ENCODE measurements at regions not wholly inside any gene's neighbourhood (a gene's known extent, or its start where the extent isn't known, plus 50 kb on each side); places are given as distances from the start of the nearest gene placed in this dataset.

DNA sequence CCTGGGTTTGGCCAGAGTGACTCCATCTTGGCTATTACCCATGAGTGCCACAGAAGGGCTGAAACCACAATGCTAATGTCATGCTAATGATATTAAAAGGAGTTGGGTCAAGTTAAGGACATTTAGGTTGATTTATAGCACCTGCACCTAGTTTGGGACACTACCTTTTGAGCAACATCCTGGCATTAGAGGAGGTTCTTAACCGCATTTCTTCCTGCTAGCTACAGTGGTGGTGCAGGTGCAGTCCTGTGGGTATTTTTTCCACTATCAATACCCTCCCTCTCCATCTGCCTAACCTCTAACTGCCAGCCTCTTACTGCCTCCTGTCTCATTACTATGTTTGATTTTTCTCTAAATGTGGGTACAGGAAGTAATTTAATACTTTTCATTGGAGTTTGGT lies 1276.1 kb downstream of the FSTL5 start:
- Histone ChIP-seq H3K4me3 (ENCODE audit: low read depth, low read length, poor library complexity, severe bottlenecking) (no peak overlapping the region), H3K27me3 (replicated peaks; ENCODE audit: insufficient read depth, low read depth, low read length, poor library complexity) (no peaks in the 10 kb centered on the region), H3K4me1 (ENCODE audit: insufficient read depth, low read length, poor library complexity, severe bottlenecking) (no peaks in the 10 kb centered on the region), H3K36me3 (ENCODE audit: insufficient read depth, low read length, poor library complexity, severe bottlenecking) (no peaks in the 10 kb centered on the region), H3K27ac (ENCODE audit: low read depth, low read length, poor library complexity, severe bottlenecking) (no peak overlapping the region), H3K9me3 (ENCODE audit: low read depth, low read length, poor library complexity, severe bottlenecking) (no peaks in the 10 kb centered on the region)
- ChIA-PET POLR2A (ENCODE audit: low non-redundant PET) (no interaction called here), CTCF (no interaction called here)
- BruUV-seq (replicated peaks) = no TSS peak
- DNase-seq (ENCODE audit: low spot score) = no peak
- TF ChIP-seq, protein P1, sequence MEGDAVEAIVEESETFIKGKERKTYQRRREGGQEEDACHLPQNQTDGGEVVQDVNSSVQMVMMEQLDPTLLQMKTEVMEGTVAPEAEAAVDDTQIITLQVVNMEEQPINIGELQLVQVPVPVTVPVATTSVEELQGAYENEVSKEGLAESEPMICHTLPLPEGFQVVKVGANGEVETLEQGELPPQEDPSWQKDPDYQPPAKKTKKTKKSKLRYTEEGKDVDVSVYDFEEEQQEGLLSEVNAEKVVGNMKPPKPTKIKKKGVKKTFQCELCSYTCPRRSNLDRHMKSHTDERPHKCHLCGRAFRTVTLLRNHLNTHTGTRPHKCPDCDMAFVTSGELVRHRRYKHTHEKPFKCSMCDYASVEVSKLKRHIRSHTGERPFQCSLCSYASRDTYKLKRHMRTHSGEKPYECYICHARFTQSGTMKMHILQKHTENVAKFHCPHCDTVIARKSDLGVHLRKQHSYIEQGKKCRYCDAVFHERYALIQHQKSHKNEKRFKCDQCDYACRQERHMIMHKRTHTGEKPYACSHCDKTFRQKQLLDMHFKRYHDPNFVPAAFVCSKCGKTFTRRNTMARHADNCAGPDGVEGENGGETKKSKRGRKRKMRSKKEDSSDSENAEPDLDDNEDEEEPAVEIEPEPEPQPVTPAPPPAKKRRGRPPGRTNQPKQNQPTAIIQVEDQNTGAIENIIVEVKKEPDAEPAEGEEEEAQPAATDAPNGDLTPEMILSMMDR (conservative IDR thresholded peaks at IDR 0.05; ENCODE audit: low read depth, low read length) = no peak
- no peak for TF ChIP-seq EZH2 (IDR thresholded peaks at IDR 0.05; ENCODE audit: borderline replicate concordance, low read depth, low read length, poor library complexity, severe bottlenecking)
- intact Hi-C loops (cut with micrococcal nuclease; ENCODE audit: unreplicated experiment) = no loop called here

- no peaks in the 10 kb centered on the region for H3K9me3 ChIP-seq (ENCODE audit: low read depth, low read length, poor library complexity, severe bottlenecking)
- no peaks in the 10 kb centered on the region for H3K4me1 ChIP-seq (ENCODE audit: insufficient read depth, low read length, poor library complexity, severe bottlenecking)
- H3K27me3 ChIP-seq (replicated peaks; ENCODE audit: insufficient read depth, low read depth, low read length, poor library complexity) = no peaks in the 10 kb centered on the region
- intact Hi-C loops (cut with micrococcal nuclease; ENCODE audit: unreplicated experiment) = no loop called here
- CTCF ChIA-PET = no interaction called here
- no peak overlapping the region for H3K4me3 ChIP-seq (ENCODE audit: low read depth, low read length, poor library complexity, severe bottlenecking)
- no peak overlapping the region for H3K27ac ChIP-seq (ENCODE audit: low read depth, low read length, poor library complexity, severe bottlenecking)
- POLR2A ChIA-PET (ENCODE audit: low non-redundant PET) = no interaction called here
- no peak for DNase-seq (ENCODE audit: low spot score)
- no peak for TF ChIP-seq EZH2 (IDR thresholded peaks at IDR 0.05; ENCODE audit: borderline replicate concordance, low read depth, low read length, poor library complexity, severe bottlenecking)
- no peaks in the 10 kb centered on the region for H3K36me3 ChIP-seq (ENCODE audit: insufficient read depth, low read length, poor library complexity, severe bottlenecking)
- BruUV-seq (replicated peaks) = no TSS peak
Observed at GRCh38 chr4:160894128-160894527, 1269.7 kb downstream of the FSTL5 start.

DNA sequence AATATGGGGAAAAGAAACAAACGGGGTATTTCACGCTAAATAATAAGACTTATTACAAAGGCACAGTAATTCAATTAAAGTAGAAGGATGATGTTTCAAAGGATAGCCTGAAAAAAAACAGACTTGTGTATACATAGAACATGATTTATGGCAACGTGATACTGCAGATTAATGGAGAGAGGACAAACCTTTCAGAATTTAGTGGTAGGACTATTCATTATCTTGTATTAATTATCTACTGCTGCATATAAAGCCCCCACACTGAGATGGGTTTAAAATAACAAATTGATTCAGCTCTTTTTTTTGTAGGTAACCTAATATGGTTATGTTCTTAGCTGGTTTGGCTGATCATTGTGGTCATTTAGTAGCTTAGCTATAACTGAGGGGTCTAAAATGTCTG lies 1269.0 kb downstream of the FSTL5 start:
- no peak for DNase-seq (ENCODE audit: low spot score)
- no peak overlapping the region for H3K4me3 ChIP-seq (ENCODE audit: low read depth, low read length, poor library complexity, severe bottlenecking)
- H3K27ac ChIP-seq (ENCODE audit: low read depth, low read length, poor library complexity, severe bottlenecking) = no peak overlapping the region
- no peaks in the 10 kb centered on the region for H3K36me3 ChIP-seq (ENCODE audit: insufficient read depth, low read length, poor library complexity, severe bottlenecking)
- H3K27me3 ChIP-seq (replicated peaks; ENCODE audit: insufficient read depth, low read depth, low read length, poor library complexity) = no peaks in the 10 kb centered on the region
- CTCF ChIA-PET = no interaction called here
- BruUV-seq (replicated peaks) = no TSS peak
- intact Hi-C loops (cut with micrococcal nuclease; ENCODE audit: unreplicated experiment) = no loop called here
- POLR2A ChIA-PET (ENCODE audit: low non-redundant PET) = no interaction called here
- H3K4me1 ChIP-seq (ENCODE audit: insufficient read depth, low read length, poor library complexity, severe bottlenecking) = no peaks in the 10 kb centered on the region
- no peak for TF ChIP-seq EZH2 (IDR thresholded peaks at IDR 0.05; ENCODE audit: borderline replicate concordance, low read depth, low read length, poor library complexity, severe bottlenecking)
- TF ChIP-seq, protein P1 (conservative IDR thresholded peaks at IDR 0.05; ENCODE audit: low read depth, low read length) = no peak
- no peaks in the 10 kb centered on the region for H3K9me3 ChIP-seq (ENCODE audit: low read depth, low read length, poor library complexity, severe bottlenecking)

- intact Hi-C loops (cut with micrococcal nuclease; ENCODE audit: unreplicated experiment) = no loop called here
- ChIA-PET CTCF (no interaction called here), POLR2A (ENCODE audit: low non-redundant PET) (no interaction called here)
- no peaks in the 10 kb centered on the region for H3K4me1 ChIP-seq (ENCODE audit: insufficient read depth, low read length, poor library complexity, severe bottlenecking)
- DNase-seq (ENCODE audit: low spot score) = no peak
- no peaks in the 10 kb centered on the region for H3K36me3 ChIP-seq (ENCODE audit: insufficient read depth, low read length, poor library complexity, severe bottlenecking)
- H3K9me3 ChIP-seq (ENCODE audit: low read depth, low read length, poor library complexity, severe bottlenecking) = no peaks in the 10 kb centered on the region
- no peak overlapping the region for H3K4me3 ChIP-seq (ENCODE audit: low read depth, low read length, poor library complexity, severe bottlenecking)
- no TSS peak for BruUV-seq (replicated peaks)
- TF ChIP-seq, protein P1 (conservative IDR thresholded peaks at IDR 0.05; ENCODE audit: low read depth, low read length) = no peak
- no peak for TF ChIP-seq EZH2 (IDR thresholded peaks at IDR 0.05; ENCODE audit: borderline replicate concordance, low read depth, low read length, poor library complexity, severe bottlenecking)
- H3K27me3 ChIP-seq (replicated peaks; ENCODE audit: insufficient read depth, low read depth, low read length, poor library complexity) = no peaks in the 10 kb centered on the region
- no peak overlapping the region for H3K27ac ChIP-seq (ENCODE audit: low read depth, low read length, poor library complexity, severe bottlenecking)
Observed at GRCh38 chr4:160927311-160927710, 1236.5 kb downstream of the FSTL5 start.

Data from A673 (cell line).